ENCODE measurements at regions not wholly inside any gene's neighbourhood (a gene's known extent, or its start where the extent isn't known, plus 50 kb on each side); places are given as distances from the start of the nearest gene placed in this dataset.

GRCh38 chr5:67875601-67876000, 340.0 kb upstream of the PIK3R1 start:
- TF ChIP-seq, protein P1, sequence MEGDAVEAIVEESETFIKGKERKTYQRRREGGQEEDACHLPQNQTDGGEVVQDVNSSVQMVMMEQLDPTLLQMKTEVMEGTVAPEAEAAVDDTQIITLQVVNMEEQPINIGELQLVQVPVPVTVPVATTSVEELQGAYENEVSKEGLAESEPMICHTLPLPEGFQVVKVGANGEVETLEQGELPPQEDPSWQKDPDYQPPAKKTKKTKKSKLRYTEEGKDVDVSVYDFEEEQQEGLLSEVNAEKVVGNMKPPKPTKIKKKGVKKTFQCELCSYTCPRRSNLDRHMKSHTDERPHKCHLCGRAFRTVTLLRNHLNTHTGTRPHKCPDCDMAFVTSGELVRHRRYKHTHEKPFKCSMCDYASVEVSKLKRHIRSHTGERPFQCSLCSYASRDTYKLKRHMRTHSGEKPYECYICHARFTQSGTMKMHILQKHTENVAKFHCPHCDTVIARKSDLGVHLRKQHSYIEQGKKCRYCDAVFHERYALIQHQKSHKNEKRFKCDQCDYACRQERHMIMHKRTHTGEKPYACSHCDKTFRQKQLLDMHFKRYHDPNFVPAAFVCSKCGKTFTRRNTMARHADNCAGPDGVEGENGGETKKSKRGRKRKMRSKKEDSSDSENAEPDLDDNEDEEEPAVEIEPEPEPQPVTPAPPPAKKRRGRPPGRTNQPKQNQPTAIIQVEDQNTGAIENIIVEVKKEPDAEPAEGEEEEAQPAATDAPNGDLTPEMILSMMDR (IDR thresholded peaks at IDR 0.05; ENCODE audit: insufficient read depth, low read length, poor library complexity, severe bottlenecking) = no peak
- no peak for TF ChIP-seq EZH2phosphoT487 (conservative IDR thresholded peaks at IDR 0.05; ENCODE audit: low read length)
